GM12891 (cell line): ENCODE measurements at regions not wholly inside any gene's neighbourhood (a gene's known extent, or its start where the extent isn't known, plus 50 kb on each side); places are given as distances from the start of the nearest gene placed in this dataset.

Experiments used
- POLR2A ChIP-seq: IDR thresholded peaks from 2 replicates; pipeline ENCODE4 v1.6.1; 2011; ENCODE audit warnings: low read depth, low read length, control low read depth
- POLR2AphosphoS5 ChIP-seq: IDR thresholded peaks from 2 replicates; pipeline ENCODE4 v1.6.1; 2011; ENCODE audit warnings: low read depth, low read length, control low read depth
- SPI1 ChIP-seq: IDR thresholded peaks from 2 replicates; pipeline ENCODE4 v1.6.1; 2011; ENCODE audit warnings: low read depth, low read length, control low read depth
- TAF1 ChIP-seq: IDR thresholded peaks from 2 replicates; pipeline ENCODE4 v1.6.1; 2011; ENCODE audit warnings: low read depth, low read length, control low read depth

GRCh38 chr5:158589939-158590338 is 509.8 kb downstream of the EBF1 start:
- TF ChIP-seq POLR2AphosphoS5 (no peak), POLR2A (no peak), TAF1 (no peak), SPI1 (no peak)
